ENCODE measurements at regions not wholly inside any gene's neighbourhood (a gene's known extent, or its start where the extent isn't known, plus 50 kb on each side); places are given as distances from the start of the nearest gene placed in this dataset.
"Not testable (repeated sequence)": the region's sequence is repeated elsewhere in the genome, so short reads cannot be mapped to it uniquely, and the experiment has no call there.

DNA sequence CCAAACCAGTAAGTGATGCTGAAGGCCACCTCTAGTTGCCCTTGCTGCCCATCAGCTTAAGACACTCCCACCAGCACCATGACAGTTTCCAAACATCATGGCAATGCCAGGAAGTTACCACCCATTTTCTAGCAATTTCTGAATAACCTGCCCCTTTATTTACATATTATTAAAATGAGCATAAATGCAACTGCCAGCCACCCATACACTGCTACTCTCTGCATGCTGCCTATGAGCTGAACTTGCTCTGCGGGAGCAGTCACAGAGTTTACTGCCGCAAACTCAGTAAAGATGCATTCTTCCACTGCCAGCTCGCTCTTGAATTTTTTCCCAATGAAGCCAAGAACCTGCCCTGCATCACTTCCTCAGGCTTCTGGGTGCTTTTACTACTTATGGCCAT is 212.6 kb downstream of the SH2D4B start:
- DNase-seq (ENCODE audit: low read depth, low spot score) = no peak

DNA sequence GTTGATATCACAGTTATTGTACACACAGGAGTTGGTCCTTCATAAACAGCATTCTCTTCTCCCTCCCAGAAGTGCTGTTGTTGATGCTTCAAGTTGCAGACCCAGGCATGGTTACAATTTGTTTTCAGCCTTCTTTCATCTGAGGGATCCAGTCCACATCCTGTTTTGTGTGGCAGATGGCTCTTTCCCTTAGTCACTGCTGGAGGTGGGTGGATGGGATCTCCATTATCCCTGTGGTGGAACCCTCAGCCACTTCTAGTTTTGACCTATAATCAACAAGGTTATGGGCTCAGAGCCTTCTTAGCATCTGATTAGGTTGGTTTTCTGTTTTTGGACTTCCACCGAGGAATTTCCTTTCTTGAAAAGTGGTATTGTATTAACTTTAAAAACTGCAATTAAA is 214.2 kb downstream of the SH2D4B start:
- no peak for DNase-seq (ENCODE audit: low read depth, low spot score)

DNA sequence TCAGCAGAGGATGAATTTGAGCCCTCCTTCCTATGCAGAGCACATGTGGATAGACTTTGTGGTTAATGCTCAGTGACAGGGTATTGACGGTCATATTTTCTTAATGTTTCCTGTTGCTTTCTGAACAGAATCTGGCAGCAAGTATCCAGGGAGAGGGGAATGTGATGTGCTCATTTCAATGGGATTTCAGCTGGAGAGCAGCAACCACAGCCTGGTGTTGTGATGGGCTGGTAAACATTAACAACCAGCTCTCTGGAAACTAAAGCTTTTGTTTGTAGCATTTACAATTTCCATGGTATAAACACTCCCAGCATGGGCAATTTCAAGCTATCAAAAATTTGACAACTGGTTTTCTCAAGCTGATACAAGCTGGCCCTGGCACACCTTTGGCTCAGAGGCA is 215.9 kb downstream of the SH2D4B start:
- DNase-seq (ENCODE audit: low read depth, low spot score) = no peak

DNA sequence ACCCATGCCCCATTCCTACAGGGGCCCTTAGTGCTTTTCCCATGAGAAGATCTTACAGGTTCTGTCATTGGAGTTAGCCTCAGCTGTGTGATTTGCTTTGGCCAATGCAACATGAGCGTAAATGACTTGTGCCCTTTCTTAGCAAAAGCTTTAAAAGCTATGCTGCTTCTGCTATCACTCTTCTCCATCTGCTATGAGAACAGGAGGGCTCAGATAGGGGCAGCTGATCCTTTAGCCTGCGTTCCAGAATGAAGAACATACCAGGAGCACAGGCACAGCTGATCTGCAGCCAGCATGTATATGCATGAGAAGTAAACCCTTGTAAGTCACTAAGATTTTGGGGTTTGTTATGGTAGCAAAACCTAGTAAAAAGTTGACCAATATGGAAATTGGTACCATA is 218.2 kb downstream of the SH2D4B start:
- DNase-seq (ENCODE audit: low read depth, low spot score) = no peak

DNA sequence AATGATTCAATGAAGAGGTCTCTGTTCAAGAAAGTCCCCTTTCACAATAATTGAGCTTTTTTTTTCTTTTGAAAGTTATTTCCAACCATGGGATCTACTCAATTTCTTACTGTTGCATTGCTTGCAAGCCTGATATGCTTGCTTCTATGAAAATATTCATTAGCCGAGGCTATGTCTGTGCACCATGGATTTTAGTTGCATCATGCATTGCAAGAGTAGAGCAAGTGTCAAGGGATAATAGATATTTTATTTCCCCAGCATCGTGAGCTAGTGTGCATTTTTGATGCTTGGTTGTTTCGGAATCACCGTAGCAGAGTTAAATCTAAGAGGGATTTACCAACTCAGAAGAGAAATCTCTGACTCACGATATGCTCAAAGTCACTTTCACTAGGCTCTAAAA is 222.0 kb downstream of the SH2D4B start:
- no peak for DNase-seq (ENCODE audit: low read depth, low spot score)

DNA sequence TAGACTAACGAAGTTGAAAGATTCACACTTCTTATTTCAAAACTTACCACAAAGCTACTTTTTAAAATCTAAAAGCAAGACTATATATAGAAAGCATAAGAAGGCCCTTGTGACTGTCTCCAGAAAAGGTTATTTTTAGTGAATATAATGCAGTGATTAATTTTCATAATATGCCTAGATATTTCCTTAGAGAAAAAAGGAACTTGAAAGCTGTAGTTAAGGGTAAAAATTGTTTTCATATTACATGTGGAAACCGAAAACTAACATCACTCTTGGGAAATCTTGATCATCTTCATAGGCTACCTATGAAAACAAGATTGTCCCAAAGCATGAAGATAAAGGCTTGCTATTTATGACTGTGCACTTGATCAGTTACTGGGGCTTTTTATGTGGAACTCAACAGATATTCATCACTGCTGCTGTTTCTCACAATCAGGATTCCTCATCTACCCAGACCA is 223.2 kb downstream of the SH2D4B start:
- no peak for DNase-seq (ENCODE audit: low read depth, low spot score)

DNA sequence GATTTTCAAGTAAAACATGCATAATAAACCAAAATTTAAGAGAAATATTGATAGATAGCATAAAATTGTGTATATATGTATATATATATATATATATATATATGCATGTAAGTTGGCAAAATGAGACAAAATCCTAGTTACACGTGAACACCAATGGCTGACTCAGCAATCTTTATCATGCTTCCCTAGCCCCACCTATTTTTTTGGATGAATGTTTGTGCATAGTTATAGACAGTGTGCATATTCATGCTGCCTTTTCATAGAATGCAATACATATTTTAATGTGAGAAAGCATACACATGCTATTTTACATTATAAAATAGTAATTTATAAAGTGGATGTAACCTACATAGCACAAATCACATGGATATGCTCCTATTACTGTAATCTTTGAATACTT is 230.3 kb downstream of the SH2D4B start:
- DNase-seq (ENCODE audit: low read depth, low spot score) = no peak

DNA sequence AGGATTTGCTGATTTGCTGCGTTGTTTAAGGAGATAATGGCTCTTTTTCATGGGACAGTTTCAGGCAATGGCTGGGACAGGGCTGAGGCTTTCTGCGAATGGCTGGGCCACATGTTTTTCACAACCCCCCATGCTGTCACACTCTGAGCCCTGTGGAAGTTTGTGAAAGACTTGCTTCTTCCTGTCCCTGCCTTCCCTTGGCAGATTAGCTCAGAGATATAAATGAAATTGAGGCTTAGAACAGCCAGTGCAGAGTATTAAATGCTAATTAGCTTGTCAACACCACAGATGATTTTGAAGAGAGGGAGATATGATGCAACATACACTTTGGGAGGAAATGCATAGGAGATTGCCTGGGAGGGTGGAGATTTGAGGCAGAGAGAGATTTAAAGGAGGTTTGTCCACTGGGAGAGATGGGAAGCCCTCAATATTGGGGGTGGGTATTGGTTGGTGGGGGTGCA is 232.0 kb downstream of the SH2D4B start:
- DNase-seq (ENCODE audit: low read depth, low spot score) = no peak

DNA sequence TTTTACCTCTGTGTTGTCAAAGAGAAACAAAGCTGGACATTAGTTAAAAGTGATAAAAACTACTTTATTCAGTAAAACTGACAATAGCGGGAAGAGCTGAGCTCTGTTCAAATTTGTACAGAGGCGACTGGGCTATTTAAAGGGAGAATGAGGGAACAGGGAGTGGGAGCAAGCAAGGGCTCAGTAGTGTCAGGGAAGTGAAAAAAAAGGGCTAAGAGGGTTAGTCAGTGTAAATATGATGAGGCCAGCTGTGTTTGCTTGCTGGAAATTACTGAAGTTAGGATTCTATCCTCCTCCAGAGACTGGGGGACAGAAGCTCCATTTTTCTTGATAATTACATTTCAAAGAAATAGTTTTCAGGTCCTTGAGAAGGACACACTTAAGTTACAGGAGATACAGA is 232.5 kb downstream of the SH2D4B start:
- no peak for DNase-seq (ENCODE audit: low read depth, low spot score)

DNA sequence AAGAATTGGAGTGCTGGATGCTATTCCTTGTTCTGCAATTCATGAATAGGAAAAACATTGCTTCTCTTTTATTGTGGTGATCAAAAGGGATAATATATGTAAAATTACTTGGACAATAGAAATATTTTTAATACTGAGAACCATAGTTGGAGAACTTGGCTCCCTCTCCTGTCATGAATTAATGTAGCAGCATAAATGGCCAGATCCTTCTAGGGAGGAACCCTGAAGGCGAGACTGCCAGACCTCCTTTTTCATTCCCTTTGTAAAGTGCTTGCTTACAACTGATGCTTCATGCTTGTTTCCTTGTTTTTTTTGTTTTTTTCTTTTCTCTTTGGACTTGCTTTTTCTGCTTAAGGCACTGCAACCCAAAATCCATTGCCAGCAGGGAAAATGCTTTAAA is 233.6 kb downstream of the SH2D4B start:
- DNase-seq (ENCODE audit: low read depth, low spot score) = no peak

DNA sequence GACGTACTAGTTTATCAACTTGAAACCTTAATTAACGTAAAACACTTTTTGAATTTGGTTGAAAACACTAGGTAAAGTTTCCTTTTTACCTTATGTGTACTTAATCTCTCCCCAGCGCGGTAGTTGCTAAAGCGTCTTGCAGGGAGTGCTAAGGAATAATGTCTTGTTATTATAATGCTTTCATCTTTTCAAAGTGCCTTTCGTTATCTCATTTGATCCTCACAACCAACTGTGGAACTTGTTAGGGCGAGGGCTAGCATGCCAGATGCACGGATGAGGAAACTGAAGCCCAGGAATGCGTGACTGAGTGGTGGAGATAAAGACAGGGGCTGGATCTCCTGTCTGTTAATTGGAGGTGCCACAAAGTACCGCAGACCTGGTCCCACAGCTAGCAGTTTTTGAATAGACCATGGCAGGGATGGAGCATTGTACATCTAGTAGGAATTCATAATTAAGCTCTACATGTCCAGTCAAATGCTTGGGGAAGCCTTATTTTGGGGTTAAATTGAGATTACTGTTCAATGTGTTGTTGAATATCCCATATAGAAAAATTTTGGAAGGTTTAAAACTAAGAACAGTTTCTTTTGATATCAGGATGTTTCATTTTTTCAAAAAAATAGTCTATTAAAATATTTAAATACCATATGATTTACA is 234.3 kb downstream of the SH2D4B start:
- DNase-seq (ENCODE audit: low read depth, low spot score) = no peak

DNA sequence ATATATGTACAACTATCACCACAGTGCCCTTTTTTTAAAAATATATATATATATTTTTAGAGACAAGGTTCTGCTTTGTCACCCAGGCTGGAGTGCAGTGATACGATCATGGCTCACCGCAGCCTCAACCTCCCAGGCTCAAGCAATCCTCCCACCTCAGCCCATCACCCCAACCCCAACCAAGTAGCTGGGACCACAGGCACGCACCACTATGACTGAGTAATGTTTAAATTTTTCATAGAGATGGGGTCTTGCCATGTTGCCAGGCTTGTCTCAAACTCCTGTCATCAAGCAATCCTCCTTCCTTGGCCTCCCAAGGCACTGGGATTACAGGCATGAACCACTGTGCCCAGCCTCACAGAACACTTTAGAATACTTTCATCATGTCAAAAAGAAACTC is 234.9 kb downstream of the SH2D4B start:
- DNase-seq (ENCODE audit: low read depth, low spot score) = no peak

DNA sequence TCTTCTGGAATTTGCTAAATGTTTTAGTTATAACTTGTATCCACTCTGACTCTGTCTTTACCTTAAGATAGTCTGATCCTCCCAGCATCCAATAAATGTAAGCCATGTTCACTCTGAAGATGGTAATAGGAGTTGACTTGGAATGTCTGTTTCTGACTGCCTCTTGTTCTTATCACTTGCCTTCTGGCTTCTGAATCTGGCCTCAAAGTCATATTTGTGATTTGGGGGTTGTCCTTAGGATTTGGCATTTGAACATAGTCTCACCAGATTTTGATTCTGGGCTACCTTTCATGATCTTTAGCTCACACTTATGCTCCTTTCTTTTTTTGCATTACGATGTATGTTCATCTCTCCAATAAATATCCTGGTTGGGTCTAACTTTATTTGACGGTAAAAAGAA is 247.0 kb downstream of the SH2D4B start:
- DNase-seq (ENCODE audit: low read depth, low spot score) = no peak

DNA sequence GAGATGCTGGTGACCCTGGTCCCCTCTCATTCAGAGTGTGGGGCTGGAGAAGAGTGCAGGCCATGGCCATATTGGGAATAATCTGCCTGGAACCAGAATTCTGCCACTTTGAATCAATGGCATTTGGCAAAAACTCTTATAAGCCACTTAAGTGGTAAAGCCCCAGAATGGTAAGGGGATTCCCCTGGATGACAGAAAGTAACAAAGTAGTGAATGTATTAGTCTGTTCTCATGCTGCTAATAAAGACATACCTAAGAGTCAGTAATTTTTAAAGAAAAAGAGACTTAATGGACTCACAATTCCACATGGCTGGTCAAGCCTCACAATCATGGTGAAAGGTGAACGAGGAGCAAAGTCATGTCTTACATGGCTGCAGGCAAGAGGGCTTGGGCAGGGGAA is 248.6 kb downstream of the SH2D4B start:
- DNase-seq (ENCODE audit: low read depth, low spot score) = no peak

DNA sequence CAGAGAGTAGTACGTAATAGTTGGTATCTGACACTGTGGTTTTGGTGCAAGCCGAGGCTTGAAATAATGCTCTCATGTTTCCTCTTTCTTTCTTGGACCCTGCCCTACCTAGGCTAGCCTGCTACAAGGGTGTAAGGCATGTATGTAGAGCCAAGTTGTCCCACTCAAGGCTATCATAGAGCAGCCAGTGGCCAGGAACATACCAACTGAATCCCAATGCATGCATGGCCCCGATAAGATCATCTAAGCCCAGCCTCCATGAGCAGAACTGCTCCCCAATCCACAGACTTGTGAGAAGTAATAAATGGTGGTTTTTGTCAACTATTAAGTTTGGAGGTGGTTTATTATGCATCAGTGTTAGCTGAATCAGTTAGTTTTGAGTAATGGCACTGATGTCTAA is 250.2 kb downstream of the SH2D4B start:
- DNase-seq (ENCODE audit: low read depth, low spot score) = no peak

DNA sequence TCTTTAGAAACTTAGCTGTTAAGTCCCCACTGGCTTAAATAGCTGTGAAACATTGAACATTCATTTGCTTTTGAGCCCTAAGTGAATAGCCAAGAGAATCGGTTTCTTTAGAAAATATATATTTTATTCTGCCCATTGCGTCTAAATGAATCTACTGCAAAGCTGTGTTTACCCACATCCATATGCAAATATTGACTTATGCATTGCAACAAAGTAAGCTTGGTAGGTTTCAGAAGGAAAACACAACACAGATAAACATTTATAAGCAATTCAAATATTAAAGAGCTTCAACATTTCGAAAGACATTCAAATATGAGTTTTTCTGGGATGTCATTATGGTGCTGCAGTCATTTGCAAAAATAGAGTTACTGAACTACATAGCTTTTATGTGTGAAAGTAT is 257.3 kb downstream of the SH2D4B start:
- no peak for DNase-seq (ENCODE audit: low read depth, low spot score)

DNA sequence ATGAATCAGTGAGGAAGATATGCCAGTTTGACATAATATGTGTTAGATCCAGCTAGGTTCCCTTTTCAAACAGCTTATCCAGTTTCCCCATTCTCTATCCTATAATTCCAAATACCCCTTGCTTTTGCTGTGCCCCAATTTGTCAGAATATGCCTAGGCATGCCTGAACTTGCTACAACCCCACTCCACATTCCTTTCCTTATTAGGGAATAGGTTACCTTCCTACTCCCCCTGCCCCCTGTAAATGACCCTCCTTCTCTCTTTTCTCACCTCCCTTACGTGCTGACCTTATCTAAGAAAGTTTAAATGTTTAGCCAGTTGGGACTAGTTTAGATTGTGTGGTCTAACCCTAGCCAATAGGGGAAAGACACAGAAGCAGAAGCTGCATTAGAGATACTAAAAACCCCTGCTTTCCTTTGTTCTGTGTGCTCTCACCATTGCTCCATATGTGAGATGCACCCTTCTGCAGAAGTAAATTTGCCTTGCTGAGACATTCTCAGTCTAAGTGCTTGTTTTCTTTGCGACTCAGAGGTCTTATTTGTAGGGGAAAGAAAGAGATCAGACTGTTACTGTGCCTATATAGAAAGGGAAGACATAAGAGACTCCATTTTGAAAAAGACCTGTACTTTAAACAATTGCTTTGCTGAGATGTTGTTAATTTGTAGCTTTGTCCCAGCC is 267.8 kb downstream of the SH2D4B start:
- DNase-seq (ENCODE audit: low read depth, low spot score) = no peak

DNA sequence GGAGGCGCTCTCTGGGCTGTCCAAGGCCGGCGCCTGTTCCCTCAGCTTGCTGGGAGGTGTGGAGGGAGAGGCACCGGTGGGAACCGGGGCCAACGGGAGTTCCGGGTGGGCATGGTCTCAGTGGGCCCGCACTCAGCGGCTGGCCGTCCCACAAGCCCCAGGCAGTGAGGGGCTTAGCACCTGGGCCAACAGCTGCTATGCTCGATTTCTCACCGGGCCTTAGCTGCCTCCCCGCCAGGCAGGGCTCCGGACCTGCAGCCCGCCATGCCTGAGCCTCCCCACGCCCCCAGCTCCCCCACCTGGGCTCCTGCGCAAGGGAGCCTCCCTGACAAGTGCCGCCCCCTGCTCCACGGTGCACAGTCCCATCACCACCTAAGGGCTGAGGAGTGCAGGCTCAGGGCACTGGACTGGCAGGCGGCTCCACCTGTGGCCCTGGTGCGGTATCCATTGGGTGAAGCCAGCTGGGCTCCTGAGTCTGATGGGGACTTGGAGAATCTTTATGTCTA is 276.5 kb downstream of the SH2D4B start:
- no peak for DNase-seq (ENCODE audit: low read depth, low spot score)

DNA sequence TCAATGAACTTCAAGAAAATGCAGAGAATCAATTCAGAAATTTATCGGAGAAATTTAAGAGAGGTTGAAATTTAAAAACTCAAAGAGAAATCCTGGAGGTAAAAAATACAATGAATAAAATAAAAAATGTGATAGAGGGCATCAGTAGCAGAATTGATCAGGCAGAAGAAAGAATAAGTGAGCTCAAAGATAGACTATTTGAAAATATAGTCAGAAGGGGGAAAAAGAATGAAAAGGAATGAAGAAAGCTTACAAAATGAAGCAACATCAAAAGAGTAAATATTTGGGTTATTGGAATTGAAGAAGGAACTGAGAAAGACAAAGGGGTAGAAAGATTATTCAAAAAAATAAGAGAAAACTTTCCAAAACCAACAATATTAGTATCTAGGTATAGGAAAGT is 291.4 kb downstream of the SH2D4B start:
- no peak for DNase-seq (ENCODE audit: low read depth, low spot score)

DNA sequence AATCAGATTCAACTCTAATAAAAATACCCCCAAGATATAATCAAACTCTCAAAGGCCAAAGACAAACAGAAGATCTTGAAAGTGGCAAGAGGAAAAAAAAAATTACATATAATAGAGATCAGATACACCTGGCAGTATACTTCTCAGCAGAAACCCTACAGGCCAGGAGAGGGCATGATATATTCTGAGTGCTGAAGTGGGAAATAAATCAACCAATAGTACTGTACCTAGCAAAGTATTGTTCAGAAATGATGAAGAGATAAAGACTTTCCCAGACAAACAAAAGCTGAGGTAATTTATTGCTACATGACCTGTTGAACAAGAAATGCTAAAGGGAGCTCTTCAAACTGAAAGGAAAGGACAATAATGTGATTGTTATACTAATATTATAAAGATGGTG is 291.9 kb downstream of the SH2D4B start:
- DNase-seq (ENCODE audit: low read depth, low spot score) = no peak

DNA sequence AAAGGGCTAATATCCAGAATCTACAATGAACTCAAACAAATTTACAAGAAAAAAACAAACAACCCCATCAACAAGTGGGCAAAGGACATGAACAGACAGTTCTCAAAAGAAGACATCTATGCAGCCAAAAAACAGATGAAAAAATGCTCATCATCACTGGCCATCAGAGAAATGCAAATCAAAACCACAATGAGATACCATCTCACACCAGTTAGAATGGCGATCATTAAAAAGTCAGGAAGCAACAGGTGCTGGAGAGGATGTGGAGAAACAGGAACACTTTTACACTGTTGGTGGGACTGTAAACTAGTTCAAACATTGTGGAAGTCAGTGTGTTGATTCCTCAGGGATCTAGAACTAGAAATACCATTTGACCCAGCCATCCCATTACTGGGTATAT is 295.0 kb downstream of the SH2D4B start:
- not testable (repeated sequence) for DNase-seq (ENCODE audit: low read depth, low spot score)

DNA sequence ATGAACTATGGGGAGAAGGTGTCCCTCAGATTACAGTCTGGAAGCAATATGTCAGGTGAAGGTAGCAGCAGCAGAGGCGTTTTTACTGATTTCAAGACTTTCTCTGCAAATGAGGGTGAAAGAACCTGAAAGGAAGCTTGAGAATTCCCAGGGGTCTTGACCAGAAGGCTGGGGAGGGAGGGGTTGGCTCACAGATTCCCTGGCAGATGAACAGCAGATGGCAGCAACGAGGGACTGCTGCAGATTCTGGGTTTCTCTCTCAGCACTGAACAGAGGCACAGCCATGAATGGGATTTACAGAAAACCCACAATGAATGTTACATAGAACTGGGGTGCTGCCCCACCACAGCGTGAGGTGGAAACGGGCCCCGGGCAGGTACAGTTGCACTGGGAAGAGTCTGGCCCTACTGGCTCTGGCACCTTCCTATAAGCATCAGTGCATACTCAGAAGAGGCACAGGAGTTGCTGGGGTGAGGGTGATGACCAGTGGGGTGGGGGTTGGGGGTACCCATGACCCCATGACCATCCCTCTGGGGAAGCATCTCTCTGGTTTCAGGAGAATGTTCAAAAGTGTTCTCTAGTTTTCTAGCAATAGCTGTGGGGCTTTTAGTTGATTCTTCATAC is 317.8 kb downstream of the SH2D4B start:
- peak; percentile 30 for DNase-seq (ENCODE audit: low read depth, low spot score)

DNA sequence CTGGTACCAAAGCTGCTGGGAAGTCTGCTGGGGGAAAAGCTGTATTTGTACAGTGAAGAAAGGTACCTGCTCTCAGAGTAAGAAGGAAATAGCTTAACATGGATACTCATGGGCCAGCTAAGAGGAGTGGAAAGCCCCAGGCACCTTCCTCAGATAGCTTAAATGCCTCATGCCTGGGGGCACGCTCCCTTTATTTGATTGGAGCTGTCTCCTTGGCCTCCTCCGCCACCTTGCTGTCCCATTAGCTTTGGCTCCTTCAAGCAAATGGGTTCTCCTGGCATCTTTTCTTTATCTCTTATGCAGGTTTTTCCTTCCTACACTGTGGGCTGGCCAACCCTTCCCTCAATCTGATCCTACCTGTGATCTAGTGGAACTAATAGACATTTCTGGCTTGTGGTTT is 318.5 kb downstream of the SH2D4B start:
- no peak for DNase-seq (ENCODE audit: low read depth, low spot score)

Data from iPS DF 19.7 (cell line).